CD4-positive, alpha-beta T cell treated with Interleukin-2 at 100 ng/mL for 4 hours (primary cell): ENCODE measurements at regions not wholly inside any gene's neighbourhood (a gene's known extent, or its start where the extent isn't known, plus 50 kb on each side); places are given as distances from the start of the nearest gene placed in this dataset.
"Not testable (repeated sequence)": the region's sequence is repeated elsewhere in the genome, so short reads cannot be mapped to it uniquely, and the experiment has no call there.

Source experiments
- DNase-seq: peaks from one replicate; pipeline ENCODE4 v3.0.0-alpha.2; 2020; ENCODE audit warnings: low spot score

- DNase-seq: no peak
Measured at GRCh38 chr13:83214452-83214851, 667.8 kb downstream of the SLITRK1 start.

GRCh38 chr13:83211301-83211700, 671.0 kb downstream of the SLITRK1 start:
- DNase-seq: no peak

DNA sequence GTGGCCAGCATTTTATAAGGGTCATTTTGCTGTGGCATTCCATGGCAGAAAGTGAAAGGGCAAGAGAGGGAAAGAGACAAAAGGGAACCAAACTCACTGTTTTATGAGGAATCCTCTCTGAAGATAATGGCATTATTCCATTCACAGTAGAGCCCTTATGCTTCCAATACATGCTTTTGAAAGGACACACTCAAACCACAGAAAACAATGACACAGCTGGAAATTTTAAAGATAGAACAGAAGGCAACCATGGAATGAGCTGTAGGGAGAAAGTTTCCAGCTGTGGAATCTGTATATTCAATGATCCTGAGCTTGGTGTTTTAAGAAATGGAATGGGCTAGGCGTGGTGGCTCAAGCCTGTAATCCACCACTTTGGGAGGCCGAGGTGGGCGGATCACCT, 677.4 kb downstream of the SLITRK1 start:
- no peak for DNase-seq

- no peak for DNase-seq
Measured at GRCh38 chr13:83201506-83201905, 680.8 kb downstream of the SLITRK1 start.

- no peak for DNase-seq
Measured at GRCh38 chr13:83197316-83197715, 685.0 kb downstream of the SLITRK1 start.

GRCh38 chr13:83190020-83190419, 692.3 kb downstream of the SLITRK1 start:
- no peak for DNase-seq

DNA sequence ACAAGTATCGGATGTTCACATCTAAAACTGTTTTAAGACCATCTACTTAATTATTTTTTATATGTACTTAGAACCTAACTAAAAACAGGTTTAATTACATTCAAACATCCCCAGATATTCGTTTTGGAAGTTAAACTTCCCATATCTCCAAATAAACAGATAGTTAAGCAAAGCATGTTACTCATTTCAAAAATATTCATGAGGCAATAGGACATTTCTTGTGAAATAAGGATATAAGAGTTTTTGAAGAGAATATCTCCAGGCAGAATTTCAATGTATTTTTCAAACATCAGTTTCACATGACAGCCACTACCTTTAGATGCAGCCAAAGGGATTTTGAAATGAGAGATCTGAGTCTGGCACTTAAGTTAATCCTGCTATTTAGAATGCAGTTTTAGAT, 697.5 kb downstream of the SLITRK1 start:
- no peak for DNase-seq

DNA sequence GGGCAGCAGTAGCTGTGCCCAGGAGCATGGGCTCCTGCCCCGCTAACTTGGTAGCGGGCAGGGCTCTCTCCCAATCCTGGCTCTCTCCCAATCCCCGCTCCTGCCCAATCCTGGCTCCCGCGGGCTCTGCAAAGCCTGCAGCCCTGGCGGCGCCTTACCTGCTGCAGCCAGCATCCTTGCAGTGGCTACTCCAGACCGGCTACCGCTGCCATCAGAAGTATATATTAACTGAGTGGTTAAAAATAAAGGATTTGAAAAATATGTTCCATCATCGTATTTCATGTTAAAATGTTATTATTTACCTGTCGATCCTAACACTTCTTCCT, 698.2 kb downstream of the SLITRK1 start:
- no peak for DNase-seq

GRCh38 chr13:83183439-83184149, 698.7 kb downstream of the SLITRK1 start:
- DNase-seq: no peak

GRCh38 chr13:83182845-83183244, 699.4 kb downstream of the SLITRK1 start:
- no peak for DNase-seq

DNA sequence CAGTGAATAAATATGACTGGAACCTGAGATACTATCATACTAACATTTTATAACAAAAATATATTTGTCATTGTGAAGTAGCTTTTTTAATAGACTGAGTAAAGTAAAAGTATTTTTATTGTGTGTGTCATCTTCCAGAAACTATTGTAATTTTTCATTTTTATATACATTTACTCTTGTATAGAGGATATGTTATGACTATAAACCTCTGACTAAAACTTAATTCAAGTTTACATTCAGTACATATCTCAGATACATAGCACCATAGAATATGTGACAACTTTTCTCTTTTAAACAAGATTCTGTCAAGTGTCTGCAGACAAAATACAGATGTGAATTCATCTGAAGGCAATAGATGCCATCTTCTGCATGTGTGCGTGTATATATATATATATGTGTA, 704.3 kb downstream of the SLITRK1 start:
- DNase-seq: no peak

GRCh38 chr13:83168590-83168989, 713.7 kb downstream of the SLITRK1 start:
- DNase-seq: no peak

DNA sequence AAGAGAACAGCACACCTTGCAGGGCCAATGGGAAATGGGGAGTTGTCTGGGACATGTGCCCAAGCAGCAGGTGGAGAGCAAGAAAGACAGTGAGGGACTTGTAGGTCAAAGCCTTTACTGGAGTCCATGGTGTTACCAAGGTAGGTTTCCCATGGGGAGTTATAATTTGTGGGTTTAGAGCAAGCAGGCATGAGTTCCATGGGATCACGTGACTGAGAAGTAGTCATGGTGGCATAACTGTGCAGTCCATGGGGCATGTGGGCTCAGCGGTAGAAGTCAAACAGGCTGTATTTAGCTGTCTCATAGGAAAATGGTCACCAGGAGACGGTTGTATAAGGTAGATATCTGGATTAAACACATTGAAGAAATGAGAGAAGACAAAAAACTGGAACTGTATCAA, 715.1 kb downstream of the SLITRK1 start:
- no peak for DNase-seq

GRCh38 chr13:83166550-83166949, 715.7 kb downstream of the SLITRK1 start:
- DNase-seq: no peak

DNA sequence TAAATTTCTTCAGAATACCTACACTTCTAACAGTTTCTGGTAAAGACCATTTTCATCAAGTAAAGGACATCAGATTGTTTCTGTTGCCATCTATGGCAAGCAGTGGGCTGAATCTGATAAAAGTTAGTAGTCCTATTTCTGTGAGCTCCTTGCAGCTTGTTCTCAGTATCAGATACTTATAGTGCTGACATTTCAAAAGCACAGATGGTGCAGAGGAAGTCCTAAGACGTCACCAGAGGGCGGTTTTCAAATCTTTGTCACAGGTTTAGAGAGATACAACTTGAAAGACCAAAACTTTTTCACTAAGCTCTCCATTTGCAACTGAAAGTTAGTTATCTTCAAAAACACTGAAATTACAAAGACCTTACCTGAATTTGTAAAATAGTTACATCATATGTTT, 719.8 kb downstream of the SLITRK1 start:
- no peak for DNase-seq

DNA sequence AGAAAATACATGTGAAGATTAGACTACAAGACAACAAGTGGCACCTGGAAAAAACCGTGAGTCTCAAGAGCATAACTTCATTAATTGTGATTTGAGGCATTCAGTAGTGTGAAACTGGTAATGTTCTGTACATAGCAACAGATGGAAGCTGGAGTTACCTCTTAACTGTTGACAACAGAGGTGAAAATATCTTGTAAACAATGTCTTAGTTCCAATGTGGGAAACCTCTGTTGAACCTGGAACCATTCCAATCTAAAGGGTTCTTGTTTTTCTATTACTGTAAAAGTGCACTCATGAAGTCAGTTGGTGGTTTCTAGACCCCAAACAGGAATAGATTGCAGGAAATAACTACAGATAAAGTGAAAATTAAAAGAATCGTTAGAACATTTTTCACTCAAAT, 728.4 kb downstream of the SLITRK1 start:
- no peak for DNase-seq

DNA sequence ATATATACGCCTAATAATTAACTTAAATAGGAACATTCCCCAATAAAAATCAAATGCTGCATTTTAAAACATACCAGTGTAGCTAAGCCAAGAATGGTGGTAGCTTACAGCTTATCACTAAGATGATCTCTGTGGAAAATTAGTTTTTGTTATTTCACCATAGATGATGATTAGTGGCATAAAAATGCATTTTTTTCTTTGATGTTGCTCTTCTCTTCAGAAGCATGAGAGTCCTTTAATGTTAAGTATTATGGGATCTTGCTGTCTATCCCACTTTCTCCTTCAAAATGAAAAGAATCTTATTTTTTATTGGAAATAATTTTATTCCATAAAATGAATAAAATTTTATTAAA, 731.0 kb downstream of the SLITRK1 start:
- no peak for DNase-seq

DNA sequence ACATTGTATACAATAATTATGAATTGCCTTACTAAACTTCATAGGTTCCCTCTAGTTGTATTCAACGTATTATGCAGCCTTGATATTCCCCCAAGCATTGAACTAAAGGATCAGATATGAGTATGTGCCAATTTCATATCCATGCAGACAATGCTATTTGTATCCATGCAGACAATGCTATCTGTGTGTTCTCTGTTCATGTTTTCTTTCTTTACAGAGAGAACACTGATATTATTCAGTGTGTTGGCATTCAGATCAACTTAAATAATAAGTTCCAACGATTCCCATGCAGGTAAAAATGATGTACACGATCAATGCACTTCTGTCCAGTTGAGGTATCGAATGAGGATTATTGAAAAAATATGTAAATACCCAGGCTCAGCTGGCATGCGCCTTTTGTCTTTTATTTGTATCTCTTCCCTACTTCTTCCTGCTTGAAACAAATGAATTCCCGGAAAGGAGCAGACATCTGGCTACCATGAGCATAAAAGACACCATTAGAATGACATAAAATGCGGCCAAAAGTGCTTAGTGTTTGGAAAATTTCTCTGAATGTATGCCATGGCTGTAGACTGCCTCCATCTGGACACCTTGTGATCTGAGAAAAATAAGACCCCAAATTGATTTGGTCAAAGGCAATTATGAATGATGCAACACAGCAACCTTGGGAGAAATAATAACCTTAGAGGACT, 731.5 kb downstream of the SLITRK1 start:
- DNase-seq: no peak

- no peak for DNase-seq
Measured at GRCh38 chr13:83136660-83137059, 745.6 kb downstream of the SLITRK1 start.

DNA sequence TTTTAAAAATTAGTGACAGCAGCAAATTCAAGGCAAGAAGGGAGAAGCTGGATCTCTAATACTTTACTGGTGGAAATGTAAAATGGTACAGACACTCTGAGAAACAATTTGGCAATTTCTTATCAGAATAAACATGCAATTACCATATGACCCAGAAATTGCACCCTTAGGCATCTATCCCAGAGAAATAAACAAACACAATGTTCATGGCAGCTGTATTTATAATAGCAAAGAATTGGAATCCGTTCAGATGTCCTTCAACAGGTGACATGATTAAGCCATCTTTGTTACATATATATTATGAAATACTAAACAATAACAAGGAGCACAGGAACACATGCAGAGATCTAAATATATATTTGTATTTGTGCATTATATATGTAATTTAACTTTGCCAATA, 756.5 kb downstream of the SLITRK1 start:
- no peak for DNase-seq

DNA sequence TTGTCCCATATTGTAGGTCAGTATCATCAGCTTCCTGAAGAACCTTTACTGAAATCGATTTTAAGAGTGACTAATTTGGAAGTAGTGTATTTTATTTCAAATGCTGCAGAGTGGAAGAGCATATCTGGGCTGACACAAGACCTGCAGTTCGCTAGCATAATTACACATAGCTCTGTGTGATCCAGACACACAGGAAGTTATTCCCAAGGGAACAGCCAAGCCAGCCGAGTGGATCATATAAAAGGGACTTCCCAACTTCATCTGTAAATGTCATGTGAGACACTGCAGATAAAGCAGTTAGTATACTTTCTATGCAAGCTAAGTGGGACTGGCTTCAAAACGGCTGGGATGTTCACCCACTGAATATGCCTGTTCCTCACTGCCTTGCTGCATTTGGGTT, 760.4 kb downstream of the SLITRK1 start:
- no peak for DNase-seq

GRCh38 chr13:83117046-83117445, 765.2 kb downstream of the SLITRK1 start:
- no peak for DNase-seq

- not testable (repeated sequence) for DNase-seq
Measured at GRCh38 chr13:83101574-83102247, 780.6 kb downstream of the SLITRK1 start.

DNA sequence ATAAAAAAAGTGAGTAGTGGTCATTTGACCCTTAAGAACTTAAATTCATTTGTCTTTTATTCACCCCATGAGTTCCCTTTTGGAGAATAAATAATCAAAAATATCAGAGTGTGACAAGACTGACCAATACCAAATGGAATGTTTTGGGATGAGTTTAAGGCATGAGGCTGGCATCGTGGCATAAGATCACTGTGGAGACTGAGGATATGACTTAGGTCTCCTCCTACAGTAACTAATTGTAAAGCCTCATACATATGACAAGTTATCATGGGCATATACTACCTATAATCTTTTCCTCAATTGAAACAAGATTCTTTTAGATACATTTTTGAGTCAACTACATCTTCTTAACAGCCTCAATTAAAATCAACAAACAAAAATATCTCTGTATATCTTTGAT, 782.0 kb downstream of the SLITRK1 start:
- DNase-seq: no peak
